ENCODE measurements at regions not wholly inside any gene's neighbourhood (a gene's known extent, or its start where the extent isn't known, plus 50 kb on each side); places are given as distances from the start of the nearest gene placed in this dataset.

DNA sequence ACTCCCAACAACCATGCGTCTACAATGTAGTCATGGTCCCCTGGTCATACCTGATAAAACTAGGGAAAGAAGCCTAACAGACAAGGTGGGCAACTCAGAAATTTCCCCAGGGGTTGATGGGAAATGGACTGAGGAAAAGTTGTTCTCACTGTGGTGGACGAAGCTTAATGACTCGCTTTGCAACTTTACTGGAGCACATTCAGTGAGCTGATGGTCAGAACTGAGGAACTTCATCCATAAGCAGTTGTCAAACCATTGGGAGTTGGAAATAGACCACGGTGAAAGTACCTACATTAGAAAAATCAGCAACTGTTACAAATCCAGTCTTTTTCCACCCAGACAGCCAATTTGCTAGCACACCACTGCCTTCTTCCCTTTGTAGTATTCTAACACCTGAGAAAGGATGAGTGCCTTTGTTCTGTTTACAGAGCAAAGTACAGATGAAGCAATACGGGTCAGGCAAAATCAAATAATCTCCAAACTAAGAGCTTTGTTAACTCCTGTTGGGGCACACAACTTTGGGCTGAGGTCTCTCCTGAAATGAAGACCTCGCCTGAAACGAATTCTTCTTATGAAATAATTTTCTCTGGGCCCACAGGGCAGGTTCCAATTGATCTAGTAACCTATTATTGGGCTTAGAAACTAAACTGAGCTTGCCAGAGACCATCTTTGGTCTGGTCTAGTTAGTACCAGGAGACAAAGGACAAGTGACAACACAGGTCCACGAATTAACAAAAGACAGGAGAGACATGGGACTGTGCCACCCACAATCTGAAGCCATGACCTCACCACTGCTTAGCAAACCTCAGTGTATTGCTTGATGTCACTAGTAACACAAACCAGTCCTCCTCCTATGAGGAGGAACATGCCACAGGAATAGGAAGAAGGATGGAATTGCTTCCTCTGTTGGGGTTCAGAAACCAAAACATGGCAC is 58.9 kb upstream of the NFKB1 start:
- no peak for DNase-seq (ENCODE audit: low spot score)
- TF ChIP-seq, protein P1, sequence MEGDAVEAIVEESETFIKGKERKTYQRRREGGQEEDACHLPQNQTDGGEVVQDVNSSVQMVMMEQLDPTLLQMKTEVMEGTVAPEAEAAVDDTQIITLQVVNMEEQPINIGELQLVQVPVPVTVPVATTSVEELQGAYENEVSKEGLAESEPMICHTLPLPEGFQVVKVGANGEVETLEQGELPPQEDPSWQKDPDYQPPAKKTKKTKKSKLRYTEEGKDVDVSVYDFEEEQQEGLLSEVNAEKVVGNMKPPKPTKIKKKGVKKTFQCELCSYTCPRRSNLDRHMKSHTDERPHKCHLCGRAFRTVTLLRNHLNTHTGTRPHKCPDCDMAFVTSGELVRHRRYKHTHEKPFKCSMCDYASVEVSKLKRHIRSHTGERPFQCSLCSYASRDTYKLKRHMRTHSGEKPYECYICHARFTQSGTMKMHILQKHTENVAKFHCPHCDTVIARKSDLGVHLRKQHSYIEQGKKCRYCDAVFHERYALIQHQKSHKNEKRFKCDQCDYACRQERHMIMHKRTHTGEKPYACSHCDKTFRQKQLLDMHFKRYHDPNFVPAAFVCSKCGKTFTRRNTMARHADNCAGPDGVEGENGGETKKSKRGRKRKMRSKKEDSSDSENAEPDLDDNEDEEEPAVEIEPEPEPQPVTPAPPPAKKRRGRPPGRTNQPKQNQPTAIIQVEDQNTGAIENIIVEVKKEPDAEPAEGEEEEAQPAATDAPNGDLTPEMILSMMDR (IDR thresholded peaks at IDR 0.05) = no peak
- no peaks in the 10 kb centered on the region for H3K27me3 ChIP-seq
- H3K9me3 ChIP-seq = no peaks in the 10 kb centered on the region
- no peak overlapping the region for H3K4me3 ChIP-seq
- no peaks in the 10 kb centered on the region for H3K36me3 ChIP-seq
- H3K27ac ChIP-seq = no peak overlapping the region
- peaks cover 0 to 17% of the 10 kb centered on the region in 2 donors for H3K4me1 ChIP-seq

DNA sequence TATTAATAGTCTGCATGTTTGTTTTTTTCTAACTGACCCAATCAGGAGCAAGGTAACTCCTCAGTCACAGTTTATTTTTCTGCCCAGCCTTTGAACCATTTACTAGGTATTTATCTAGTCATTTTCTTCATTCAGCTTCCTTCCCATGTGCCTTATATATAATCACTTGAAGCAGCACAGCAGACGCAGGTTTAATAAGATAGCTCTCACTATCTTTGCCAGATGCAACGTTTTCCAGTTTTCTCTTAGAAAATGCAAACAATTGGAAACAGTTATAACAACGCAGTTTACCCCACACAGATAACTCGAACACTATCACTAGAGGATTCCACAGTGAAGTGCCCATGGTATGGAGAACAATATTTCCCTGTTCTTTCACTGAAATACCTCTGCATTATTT is 56.4 kb upstream of the NFKB1 start:
- Histone ChIP-seq H3K4me1 (peaks cover 0 to 5% of the 10 kb centered on the region in 2 donors), H3K9me3 (no peaks in the 10 kb centered on the region), H3K36me3 (no peaks in the 10 kb centered on the region), H3K27me3 (no peaks in the 10 kb centered on the region), H3K4me3 (no peak overlapping the region), H3K27ac (no peak overlapping the region)
- DNase-seq (ENCODE audit: low spot score) = no peak
- TF ChIP-seq, protein P1 (IDR thresholded peaks at IDR 0.05) = no peak

DNA sequence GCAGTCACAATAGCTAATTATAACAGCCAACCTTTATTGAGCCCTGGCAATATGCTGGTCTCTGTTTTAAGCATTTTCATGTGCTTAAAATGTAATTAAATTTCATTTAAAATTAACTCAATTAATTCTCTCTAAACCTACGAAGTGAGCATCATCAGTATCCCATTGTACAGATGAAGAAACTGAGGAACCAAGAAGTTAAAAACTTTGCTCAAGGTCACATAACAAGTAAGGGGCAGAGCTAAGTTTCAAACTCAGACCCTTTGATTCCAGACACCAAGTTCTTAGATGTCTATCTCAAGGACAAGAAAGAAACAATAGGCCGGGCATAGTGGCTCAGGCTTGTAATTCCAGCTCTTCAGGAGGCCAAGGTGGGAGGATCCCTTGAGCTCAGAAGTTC is 55.9 kb upstream of the NFKB1 start:
- H3K9me3 ChIP-seq = no peaks in the 10 kb centered on the region
- H3K4me1 ChIP-seq = peaks cover 0 to under 1% of the 10 kb centered on the region in 2 donors
- no peaks in the 10 kb centered on the region for H3K36me3 ChIP-seq
- H3K4me3 ChIP-seq = no peak overlapping the region
- H3K27me3 ChIP-seq = no peaks in the 10 kb centered on the region
- no peak overlapping the region for H3K27ac ChIP-seq
- TF ChIP-seq, protein P1 (IDR thresholded peaks at IDR 0.05) = no peak
- DNase-seq (ENCODE audit: low spot score) = no peak

DNA sequence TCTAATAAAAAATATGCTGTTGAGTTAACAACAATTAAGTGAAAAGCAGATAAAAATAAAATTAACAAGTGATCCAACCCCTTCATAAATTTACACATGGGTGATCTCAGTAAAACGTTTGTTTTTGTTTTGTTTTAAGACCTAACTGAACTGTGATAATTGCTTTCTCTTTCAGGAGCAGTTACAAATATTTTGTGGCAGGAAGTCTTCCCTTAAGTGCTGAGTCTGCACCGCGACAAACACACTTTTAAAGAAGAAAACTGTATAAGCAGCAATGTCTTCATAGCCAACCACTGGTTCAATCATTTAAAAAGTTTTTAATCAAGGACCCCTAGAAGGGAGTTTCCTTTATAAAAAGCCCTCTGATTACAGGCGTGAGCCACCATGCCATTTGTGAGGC is 53.7 kb upstream of the NFKB1 start:
- Histone ChIP-seq H3K27me3 (no peaks in the 10 kb centered on the region), H3K36me3 (no peaks in the 10 kb centered on the region), H3K27ac (no peak overlapping the region), H3K4me1 (no peaks in the 10 kb centered on the region), H3K4me3 (no peak overlapping the region), H3K9me3 (no peaks in the 10 kb centered on the region)
- TF ChIP-seq, protein P1 (IDR thresholded peaks at IDR 0.05) = no peak
- no peak for DNase-seq (ENCODE audit: low spot score)

DNA sequence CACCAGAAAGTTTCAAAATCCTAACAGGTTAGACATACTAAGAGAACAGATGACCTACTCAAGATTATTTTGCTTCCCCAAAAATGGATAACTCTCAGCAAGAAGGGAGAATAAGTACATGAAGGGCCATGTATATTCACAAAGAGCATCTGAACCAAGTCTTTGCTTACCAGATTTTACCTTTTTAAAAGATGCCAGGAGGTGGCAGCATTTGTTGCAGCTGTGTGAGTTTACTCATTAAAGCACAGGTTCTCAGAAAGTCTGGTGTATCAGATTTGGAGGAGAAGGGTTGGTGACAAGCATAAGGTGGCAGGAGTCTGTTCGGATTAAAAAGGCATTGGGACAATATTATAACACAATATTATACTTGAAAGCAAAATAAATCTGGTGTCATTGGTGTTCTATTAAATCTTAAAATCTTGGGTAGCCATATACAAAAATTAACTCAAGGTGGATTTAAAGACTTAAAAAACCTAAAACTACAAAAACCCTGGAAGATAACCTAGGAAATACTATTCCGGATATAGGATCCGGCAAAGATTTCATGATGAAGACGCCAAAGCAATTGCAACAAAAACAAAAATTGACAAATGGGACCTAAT is 51.3 kb upstream of the NFKB1 start:
- no peak for DNase-seq (ENCODE audit: low spot score)
- H3K27me3 ChIP-seq = no peaks in the 10 kb centered on the region
- no peaks in the 10 kb centered on the region for H3K36me3 ChIP-seq
- no peaks in the 10 kb centered on the region for H3K9me3 ChIP-seq
- TF ChIP-seq, protein P1 (IDR thresholded peaks at IDR 0.05) = peak; percentile 42 to 74
- no peak overlapping the region for H3K4me3 ChIP-seq
- no peak overlapping the region for H3K27ac ChIP-seq
- no peaks in the 10 kb centered on the region for H3K4me1 ChIP-seq

All from right atrium auricular region (tissue), 2 donors.